H9 (cell line): ENCODE measurements at regions not wholly inside any gene's neighbourhood (a gene's known extent, or its start where the extent isn't known, plus 50 kb on each side); places are given as distances from the start of the nearest gene placed in this dataset.

Experiments
- DNase-seq: peaks from one replicate; pipeline ENCODE4 v3.0.0-alpha.2; 2017
- H2AFZ ChIP-seq: one replicate; pipeline ENCODE4 v1.6.1; 2013; ENCODE audit warnings: mild to moderate bottlenecking, low read length, control low read depth, moderate library complexity
- H2AK5ac ChIP-seq: 2 replicates; pipeline ENCODE4 v1.6.1; 2013; ENCODE audit warnings: low read length, control low read depth, mixed read lengths; ENCODE audit not compliant: insufficient read length
- H2BK120ac ChIP-seq: one replicate; pipeline ENCODE4 v1.6.1; 2013; ENCODE audit warnings: low read depth, mild to moderate bottlenecking, low read length, control low read depth, inconsistent platforms; ENCODE audit not compliant: poor library complexity, severe bottlenecking
- H2BK12ac ChIP-seq: 2 replicates; pipeline ENCODE4 v1.6.1; 2013; ENCODE audit warnings: low read length, control low read depth, mixed read lengths, low read depth; ENCODE audit not compliant: insufficient read length
- H2BK15ac ChIP-seq: 2 replicates; pipeline ENCODE4 v1.6.1; 2013; ENCODE audit warnings: low read depth, low read length, control low read depth
- H2BK20ac ChIP-seq: one replicate; pipeline ENCODE4 v1.6.1; 2013; ENCODE audit warnings: low read depth, mild to moderate bottlenecking, low read length, control low read depth, inconsistent platforms; ENCODE audit not compliant: poor library complexity, severe bottlenecking
- H2BK5ac ChIP-seq: 2 replicates; pipeline ENCODE4 v1.6.1; 2013; ENCODE audit warnings: low read length, control low read depth, mixed read lengths; ENCODE audit not compliant: insufficient read length
- H3K14ac ChIP-seq: 2 replicates; pipeline ENCODE4 v1.6.1; 2013; ENCODE audit warnings: low read length, control low read depth; ENCODE audit not compliant: insufficient read depth
- H3K18ac ChIP-seq: 2 replicates; pipeline ENCODE4 v1.6.1; 2013; ENCODE audit warnings: low read depth, mild to moderate bottlenecking, mixed read lengths, low read length, control low read depth; ENCODE audit not compliant: insufficient read length
- H3K23ac ChIP-seq: 2 replicates; pipeline ENCODE4 v1.6.1; 2013; ENCODE audit warnings: low read length, control low read depth, mixed read lengths, low read depth; ENCODE audit not compliant: insufficient read length
- H3K23me2 ChIP-seq: 2 replicates; pipeline ENCODE4 v1.6.1; 2013; ENCODE audit warnings: low read depth, mild to moderate bottlenecking, mixed read lengths, low read length, control low read depth; ENCODE audit not compliant: insufficient read length, poor library complexity, severe bottlenecking
- H3K27ac ChIP-seq: 2 replicates; pipeline ENCODE4 v1.5.1; 2013; ENCODE audit warnings: low read length, control low read depth, mixed read lengths, low read depth; ENCODE audit not compliant: insufficient read length
- H3K27me3 ChIP-seq: 2 replicates; pipeline ENCODE4 v1.6.1; 2013; ENCODE audit warnings: low read length, control low read depth, inconsistent platforms; ENCODE audit not compliant: insufficient read depth
- H3K4ac ChIP-seq: 2 replicates; pipeline ENCODE4 v1.6.1; 2013; ENCODE audit warnings: low read depth, mild to moderate bottlenecking, control low read depth, inconsistent platforms, low read length, moderate library complexity
- H3K4me1 ChIP-seq: 2 replicates; pipeline ENCODE4 v1.6.1; 2013; ENCODE audit warnings: low read length, control low read depth, inconsistent platforms; ENCODE audit not compliant: insufficient read depth
- H3K4me2 ChIP-seq: 2 replicates; pipeline ENCODE4 v1.6.1; 2013; ENCODE audit warnings: low read length, control low read depth, mixed read lengths; ENCODE audit not compliant: insufficient read length, insufficient read depth
- H3K56ac ChIP-seq: 2 replicates; pipeline ENCODE4 v1.6.1; 2013; ENCODE audit warnings: low read depth, mild to moderate bottlenecking, mixed read lengths, low read length, control low read depth; ENCODE audit not compliant: insufficient read length
- H3K79me1 ChIP-seq: 2 replicates; pipeline ENCODE4 v1.6.1; 2013; ENCODE audit warnings: low read depth, mild to moderate bottlenecking, moderate library complexity, low read length, control low read depth, inconsistent platforms; ENCODE audit not compliant: insufficient read depth, poor library complexity, severe bottlenecking
- H3K79me2 ChIP-seq: 2 replicates; pipeline ENCODE4 v1.6.1; 2013; ENCODE audit warnings: low read length, control low read depth, inconsistent platforms; ENCODE audit not compliant: insufficient read depth
- H3K9ac ChIP-seq: 2 replicates; pipeline ENCODE4 v1.6.1; 2013; ENCODE audit warnings: low read length, control low read depth, mixed read lengths; ENCODE audit not compliant: insufficient read length; ENCODE audit errors: extremely low read depth
- H3K9me3 ChIP-seq: one replicate; pipeline ENCODE4 v1.6.1; 2013; ENCODE audit warnings: low read depth, low read length, inconsistent platforms; ENCODE audit not compliant: control insufficient read depth
- H3T11ph ChIP-seq: one replicate; pipeline ENCODE4 v1.6.1; 2013; ENCODE audit warnings: mild to moderate bottlenecking, low read length, control low read depth, inconsistent platforms
- H4K20me1 ChIP-seq: one replicate; pipeline ENCODE4 v1.6.1; 2013; ENCODE audit not compliant: control insufficient read depth, insufficient read length, insufficient read depth
- H4K5ac ChIP-seq: 2 replicates; pipeline ENCODE4 v1.6.1; 2013; ENCODE audit warnings: low read depth, mild to moderate bottlenecking, mixed read lengths, low read length, control low read depth; ENCODE audit not compliant: insufficient read length
- H4K8ac ChIP-seq: replicated peaks from 2 replicates; pipeline ENCODE4 v1.6.1; 2013; ENCODE audit warnings: low read length, control low read depth, mixed read lengths, low read depth; ENCODE audit not compliant: insufficient read length
- H4K91ac ChIP-seq: 2 replicates; pipeline ENCODE4 v1.6.1; 2013; ENCODE audit warnings: low read depth, mild to moderate bottlenecking, moderate library complexity, mixed read lengths, low read length, control low read depth; ENCODE audit not compliant: insufficient read length
- H3K27ac Mint-ChIP-seq, 3 experiments: 2 replicates in 2 of 3; 3 replicates in 1 of 3; pipeline ENCODE4 v1.8.0; 2020 to 2021; ENCODE audit warnings: mixed read lengths in 3 of 3, mild to moderate bottlenecking in 1 of 3, moderate library complexity in 1 of 3
- H3K27me3 Mint-ChIP-seq: 2 replicates; pipeline ENCODE4 v1.8.0; 2021; ENCODE audit warnings: low read depth, mild to moderate bottlenecking, moderate library complexity, mixed read lengths
- H3K36me3 Mint-ChIP-seq, 3 experiments: 2 replicates in 2 of 3; 3 replicates in 1 of 3; pipeline ENCODE4 v1.8.0; 2020 to 2021; ENCODE audit warnings: low read depth in 3 of 3, mixed read lengths in 3 of 3; ENCODE audit not compliant: insufficient read depth in 1 of 3
- H3K4me1 Mint-ChIP-seq, 2 experiments: 2 replicates each; pipeline ENCODE4 v1.8.0; 2020; ENCODE audit warnings: mixed read lengths in 2 of 2
- H3K4me3 Mint-ChIP-seq, 2 experiments: 2 replicates in 1 of 2; 3 replicates in 1 of 2; pipeline ENCODE4 v1.8.0; 2020 to 2021; ENCODE audit warnings: mild to moderate bottlenecking in 2 of 2, mixed read lengths in 2 of 2, moderate library complexity in 1 of 2
- H3K9me3 Mint-ChIP-seq, 2 experiments: 2 replicates in 1 of 2; 3 replicates in 1 of 2; pipeline ENCODE4 v1.8.0; 2020; ENCODE audit warnings: mild to moderate bottlenecking in 2 of 2, mixed read lengths in 2 of 2, moderate library complexity in 1 of 2
- CTCF ChIP-seq: fragments of 200-600 bp; sonication (generic); conservative IDR thresholded peaks from 3 replicates; pipeline ENCODE4 v1.8.0; 2021; ENCODE audit warnings: antibody characterized with exemption, mild to moderate bottlenecking
- WGBS: extraction: QIAGEN DNeasy Blood & Tissue Kit; methylation state at CpG from one replicate; pipeline ENCODE4 v1.1.7; 2013; ENCODE audit warnings: missing lambda C conversion rate, low lambda C conversion rate, mixed read lengths; ENCODE audit not compliant: insufficient read length; ENCODE audit errors: extremely low coverage; 5-methylcytosine and 5-hydroxymethylcytosine counted together

- no peak overlapping the region for H3K14ac ChIP-seq
- Mint-ChIP-seq H3K27me3 (peaks cover 10% of the 10 kb centered on the region), H3K4me3 (no peak overlapping the region), H3K9me3 (no peaks in the 10 kb centered on the region), H3K27ac (no peak overlapping the region), H3K4me1 (peaks cover 5 to 8% of the 10 kb centered on the region in 2 experiments), H3K36me3 (no peaks in the 10 kb centered on the region)
- H3K9me3 ChIP-seq, result no peaks in the 10 kb centered on the region
- no peaks in the 10 kb centered on the region for H3K79me1 ChIP-seq
- no peak overlapping the region for H2AK5ac ChIP-seq
- H3K18ac ChIP-seq, result no peak overlapping the region
- no peaks in the 10 kb centered on the region for H4K20me1 ChIP-seq
- no peak overlapping the region for H3K4ac ChIP-seq
- H2BK5ac ChIP-seq, result no peak overlapping the region
- TF ChIP-seq CTCF, result no peak
- H2BK20ac ChIP-seq, result no peak overlapping the region
- H3K4me2 ChIP-seq, result no peak overlapping the region
- H3K56ac ChIP-seq, result no peak overlapping the region
- no peak overlapping the region for H2BK12ac ChIP-seq
- no peak overlapping the region for H4K91ac ChIP-seq
- no CpG with 5 or more reads among the region's 1 CpG for WGBS
- no peaks in the 10 kb centered on the region for H3K23me2 ChIP-seq
- no peak overlapping the region for H4K5ac ChIP-seq
- H3K27ac ChIP-seq, result no peak overlapping the region
- no peak overlapping the region for H3T11ph ChIP-seq
- H4K8ac ChIP-seq, result no peak overlapping the region
- no peak overlapping the region for H2BK120ac ChIP-seq
- no peaks in the 10 kb centered on the region for H3K79me2 ChIP-seq
- no peak overlapping the region for H2AFZ ChIP-seq
- DNase-seq, result no peak
- H3K27me3 ChIP-seq, result no peaks in the 10 kb centered on the region
- H3K23ac ChIP-seq, result no peak overlapping the region
- H3K4me1 ChIP-seq, result no peaks in the 10 kb centered on the region
- H2BK15ac ChIP-seq, result no peak overlapping the region
- no peak overlapping the region for H3K9ac ChIP-seq
Observed at GRCh38 chr7:30231271-30231670, 53.1 kb upstream of the ZNRF2 start.
